Effector memory CD8-positive, alpha-beta T cell (primary cell): ENCODE measurements at regions not wholly inside any gene's neighbourhood (a gene's known extent, or its start where the extent isn't known, plus 50 kb on each side); places are given as distances from the start of the nearest gene placed in this dataset.

Source experiments
- ATAC-seq: fragments of 150-1000 bp; cut with Tn5 transposase; replicated peaks from 2 replicates; pipeline ENCODE4 v1.10.0; 2021; ENCODE audit warnings: mild to moderate bottlenecking, moderate library complexity
- DNase-seq, 3 experiments: peaks; one replicate each; pipeline ENCODE4 v3.0.0; 2021
- H3K27ac Mint-ChIP-seq, 2 donors: one replicate each; pipeline ENCODE4 v1.8.0; 2022; ENCODE audit warnings: mild to moderate bottlenecking in 2 of 2, mixed read lengths in 2 of 2, moderate library complexity in 2 of 2
- H3K27me3 Mint-ChIP-seq, 2 donors: one replicate each; pipeline ENCODE4 v1.8.0; 2022; ENCODE audit warnings: mixed read lengths in 2 of 2
- H3K36me3 Mint-ChIP-seq: one replicate; pipeline ENCODE4 v1.8.0; 2022; ENCODE audit warnings: mild to moderate bottlenecking, moderate library complexity, mixed read lengths; ENCODE audit not compliant: insufficient read depth
- H3K4me1 Mint-ChIP-seq, 2 donors: one replicate each; pipeline ENCODE4 v1.8.0; 2022; ENCODE audit warnings: low read depth in 2 of 2, mixed read lengths in 2 of 2
- H3K4me3 Mint-ChIP-seq, 2 donors: one replicate each; pipeline ENCODE4 v1.8.0; 2022; ENCODE audit warnings: mild to moderate bottlenecking in 2 of 2, mixed read lengths in 2 of 2, moderate library complexity in 2 of 2
- H3K9me3 Mint-ChIP-seq, 2 donors: one replicate each; pipeline ENCODE4 v1.8.0; 2022; ENCODE audit warnings: mixed read lengths in 2 of 2

DNA sequence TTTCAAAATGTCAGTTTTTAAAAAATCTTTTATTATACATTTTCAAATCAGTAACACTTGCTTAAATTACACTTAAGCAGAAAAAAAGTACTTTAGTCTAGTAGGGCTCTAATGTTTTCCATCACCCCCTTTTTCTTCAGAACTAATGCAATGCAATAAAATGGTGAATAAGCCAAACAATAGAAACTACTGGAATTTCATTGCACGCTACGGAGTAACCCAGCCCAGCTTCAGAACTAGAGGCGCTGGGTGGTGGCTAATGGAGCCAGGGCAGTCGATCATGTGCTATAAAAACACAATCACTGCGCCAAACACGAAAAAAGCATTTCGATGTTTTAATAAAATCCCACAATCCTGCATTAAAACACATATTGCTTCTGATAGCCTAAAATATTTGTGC is 59.9 kb upstream of the ODAD2 start:
- Mint-ChIP-seq H3K9me3 (no peaks in the 10 kb centered on the region), H3K27me3 (no peaks in the 10 kb centered on the region), H3K27ac (no peak overlapping the region), H3K4me3 (no peak overlapping the region), H3K36me3 (peaks cover 39% of the 10 kb centered on the region), H3K4me1 (no peaks in the 10 kb centered on the region)
- DNase-seq (no peak), ATAC-seq (no peak)

DNA sequence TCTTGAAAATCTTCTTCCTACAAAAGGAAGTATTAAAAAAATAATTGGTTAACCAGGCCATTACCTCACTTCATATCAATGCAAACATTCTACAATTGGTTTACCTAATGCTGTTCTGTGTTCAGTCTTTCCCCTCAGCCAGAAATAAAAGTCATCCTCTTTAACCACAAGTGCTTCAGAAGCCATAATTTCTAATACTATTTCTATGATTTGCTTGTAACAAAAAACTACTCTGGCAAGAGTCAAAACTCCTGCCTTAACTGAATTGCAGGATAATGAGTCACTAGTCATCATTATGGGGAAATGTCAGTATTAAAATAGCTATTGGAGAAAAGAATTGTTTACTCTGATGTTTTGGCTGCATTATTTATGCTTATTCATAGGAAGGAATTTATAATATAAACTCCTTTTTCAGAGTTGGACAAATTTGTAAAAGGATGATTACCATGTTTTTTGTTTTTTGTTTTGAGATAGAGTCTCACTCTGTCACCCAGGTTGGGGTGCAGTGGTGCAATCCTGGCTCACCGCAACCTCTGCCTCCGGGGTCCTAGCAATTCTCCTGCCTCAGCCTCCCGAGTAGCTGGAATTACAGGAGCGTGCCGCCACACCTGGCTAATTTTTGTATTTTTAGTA is 55.5 kb upstream of the ODAD2 start:
- Mint-ChIP-seq H3K27ac (no peak overlapping the region), H3K36me3 (peaks cover 27% of the 10 kb centered on the region), H3K27me3 (no peaks in the 10 kb centered on the region), H3K4me1 (no peaks in the 10 kb centered on the region), H3K4me3 (no peak overlapping the region), H3K9me3 (no peaks in the 10 kb centered on the region)
- ATAC-seq (no peak), DNase-seq (no peak)

DNA sequence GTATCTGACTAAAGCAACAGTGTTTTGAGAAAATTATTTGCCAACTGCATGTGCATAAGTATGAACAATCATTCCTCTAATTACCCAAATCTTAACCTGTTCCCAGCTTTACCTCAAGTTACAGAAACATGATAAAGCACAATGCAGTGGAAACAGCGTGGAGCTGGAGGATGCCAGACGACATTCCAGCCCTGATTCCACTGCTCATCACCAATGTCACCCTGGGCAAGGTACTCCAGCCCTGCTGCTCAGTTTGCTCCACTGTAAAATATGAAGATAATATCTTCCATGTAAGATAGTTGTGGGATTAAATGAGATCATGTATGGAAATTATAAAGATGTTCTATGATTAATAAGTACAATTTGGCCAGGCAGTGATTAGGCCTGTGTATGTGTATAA is 50.4 kb upstream of the ODAD2 start:
- H3K27ac Mint-ChIP-seq, result no peak overlapping the region
- H3K9me3 Mint-ChIP-seq, result no peaks in the 10 kb centered on the region
- DNase-seq (no peak), ATAC-seq (no peak)
- H3K4me3 Mint-ChIP-seq, result no peak overlapping the region
- H3K27me3 Mint-ChIP-seq, result no peaks in the 10 kb centered on the region
- H3K4me1 Mint-ChIP-seq, result no peaks in the 10 kb centered on the region
- peaks cover 6% of the 10 kb centered on the region for H3K36me3 Mint-ChIP-seq
